ENCODE measurements at regions not wholly inside any gene's neighbourhood (a gene's known extent, or its start where the extent isn't known, plus 50 kb on each side); places are given as distances from the start of the nearest gene placed in this dataset.

DNA sequence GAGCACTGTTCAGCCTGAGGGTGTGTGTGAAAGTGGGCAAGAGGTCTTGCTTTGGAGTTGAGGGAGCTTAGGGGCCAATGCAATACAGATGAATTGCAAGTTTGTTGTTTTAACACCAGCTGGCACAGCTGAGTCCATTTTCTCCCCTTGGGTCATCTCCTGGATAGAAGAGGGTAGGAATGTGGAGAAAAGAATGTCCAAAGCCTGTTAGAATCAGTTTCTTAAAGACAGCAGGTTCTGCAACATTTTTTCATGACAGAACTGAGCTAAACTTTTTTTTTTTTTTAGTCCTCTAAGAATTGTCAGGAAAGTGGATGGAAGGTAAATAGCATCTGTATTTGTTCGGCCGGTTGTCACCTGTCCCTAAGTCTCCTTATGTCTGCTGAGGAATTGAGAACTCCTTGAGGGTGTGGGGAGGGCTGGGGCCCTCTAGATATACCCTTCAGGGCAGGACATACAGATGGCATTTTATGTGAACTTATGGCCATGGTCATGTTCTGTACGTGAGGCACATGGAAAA, 211.1 kb upstream of the CADM1 start:
- ATAC-seq (no peak), DNase-seq (no peak)
- TF ChIP-seq, protein P1, sequence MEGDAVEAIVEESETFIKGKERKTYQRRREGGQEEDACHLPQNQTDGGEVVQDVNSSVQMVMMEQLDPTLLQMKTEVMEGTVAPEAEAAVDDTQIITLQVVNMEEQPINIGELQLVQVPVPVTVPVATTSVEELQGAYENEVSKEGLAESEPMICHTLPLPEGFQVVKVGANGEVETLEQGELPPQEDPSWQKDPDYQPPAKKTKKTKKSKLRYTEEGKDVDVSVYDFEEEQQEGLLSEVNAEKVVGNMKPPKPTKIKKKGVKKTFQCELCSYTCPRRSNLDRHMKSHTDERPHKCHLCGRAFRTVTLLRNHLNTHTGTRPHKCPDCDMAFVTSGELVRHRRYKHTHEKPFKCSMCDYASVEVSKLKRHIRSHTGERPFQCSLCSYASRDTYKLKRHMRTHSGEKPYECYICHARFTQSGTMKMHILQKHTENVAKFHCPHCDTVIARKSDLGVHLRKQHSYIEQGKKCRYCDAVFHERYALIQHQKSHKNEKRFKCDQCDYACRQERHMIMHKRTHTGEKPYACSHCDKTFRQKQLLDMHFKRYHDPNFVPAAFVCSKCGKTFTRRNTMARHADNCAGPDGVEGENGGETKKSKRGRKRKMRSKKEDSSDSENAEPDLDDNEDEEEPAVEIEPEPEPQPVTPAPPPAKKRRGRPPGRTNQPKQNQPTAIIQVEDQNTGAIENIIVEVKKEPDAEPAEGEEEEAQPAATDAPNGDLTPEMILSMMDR (IDR thresholded peaks at IDR 0.05) = no peak
- intact Hi-C loops (cut with DNase I) = no loop called here
- peaks cover 0 to 17% of the 10 kb centered on the region in 2 donors for H3K4me1 ChIP-seq
- no peaks in the 10 kb centered on the region for H3K36me3 ChIP-seq
- no peak overlapping the region for H3K4me3 ChIP-seq
- H3K9me3 ChIP-seq = no peaks in the 10 kb centered on the region
- no peak overlapping the region for H3K27ac ChIP-seq
- peaks cover 3 to 20% of the 10 kb centered on the region in 2 donors for H3K27me3 ChIP-seq

DNA sequence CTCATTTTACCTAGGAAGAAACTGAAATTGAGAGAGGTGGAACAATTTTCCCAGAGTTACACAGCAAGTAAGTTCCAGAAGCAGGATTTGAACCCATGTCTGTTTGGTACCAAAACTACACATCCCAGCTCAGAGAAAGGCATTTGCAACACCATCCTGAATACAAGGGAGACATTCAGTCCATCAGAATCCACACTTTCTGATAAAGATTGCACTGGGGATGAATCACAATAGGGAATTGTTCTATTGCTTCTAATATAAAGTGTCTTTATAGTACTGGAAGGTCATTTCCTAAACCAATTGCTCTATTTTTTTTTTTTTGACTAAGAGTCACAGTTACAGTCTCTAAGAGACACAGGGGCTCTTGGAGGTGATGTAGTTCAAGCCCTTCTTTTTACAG, 208.1 kb upstream of the CADM1 start:
- Histone ChIP-seq H3K9me3 (no peaks in the 10 kb centered on the region), H3K27ac (no peak overlapping the region), H3K27me3 (peaks cover 5 to 19% of the 10 kb centered on the region in 2 donors), H3K4me3 (no peak overlapping the region), H3K4me1 (peaks cover 0 to 40% of the 10 kb centered on the region in 2 donors), H3K36me3 (no peaks in the 10 kb centered on the region)
- no peak for DNase-seq
- intact Hi-C loops (cut with DNase I) = no loop called here
- ATAC-seq = no peak
- TF ChIP-seq, protein P1 (IDR thresholded peaks at IDR 0.05) = no peak

DNA sequence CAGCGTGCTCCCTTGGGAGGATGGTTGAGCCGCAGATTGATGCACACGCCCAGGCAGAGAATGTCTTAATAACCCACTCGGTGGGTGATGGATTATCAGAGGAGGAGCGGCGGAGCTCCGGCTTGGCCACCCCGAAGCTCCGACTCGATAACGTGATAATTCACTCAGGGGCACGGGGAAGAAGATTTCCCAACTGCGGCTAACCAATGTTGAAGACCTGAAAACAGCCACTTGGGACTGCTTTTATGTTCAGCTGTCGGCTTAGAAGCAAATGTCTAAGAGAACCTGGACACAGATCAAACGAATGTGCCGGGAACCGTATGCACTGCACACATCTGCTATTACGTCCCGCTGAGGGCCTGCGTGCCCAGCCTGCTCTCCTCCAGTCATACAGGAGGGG, 206.8 kb upstream of the CADM1 start:
- DNase-seq (peak in 1 of 4 donors; percentile 60), ATAC-seq (no peak)
- Histone ChIP-seq H3K4me1 (peaks cover 3 to 37% of the 10 kb centered on the region in 2 donors), H3K4me3 (no peak overlapping the region), H3K36me3 (no peaks in the 10 kb centered on the region), H3K27me3 (peaks cover 5 to 13% of the 10 kb centered on the region in 2 donors), H3K9me3 (no peaks in the 10 kb centered on the region), H3K27ac (no peak overlapping the region)
- TF ChIP-seq, protein P1 (IDR thresholded peaks at IDR 0.05) = no peak
- intact Hi-C loops (cut with DNase I) = no loop called here

DNA sequence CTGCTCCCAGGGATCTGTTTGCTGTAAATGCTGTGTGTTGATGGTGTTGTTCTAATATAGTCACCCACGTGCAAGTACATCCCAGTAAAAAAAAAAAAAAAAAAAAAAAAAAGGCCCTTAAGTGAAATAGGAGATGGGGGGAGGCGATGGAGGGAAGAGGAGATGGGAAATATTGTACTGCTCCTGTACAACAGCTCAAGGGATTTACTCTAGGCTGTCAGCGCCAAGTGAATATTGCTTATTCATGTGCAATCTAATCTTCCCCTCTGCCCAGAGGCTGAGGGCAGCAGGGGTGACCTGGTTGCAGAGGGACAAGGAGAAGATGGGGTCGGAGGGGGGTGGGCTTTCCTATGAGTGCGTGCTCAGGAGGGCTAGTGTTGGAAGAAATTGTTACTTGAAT, 206.2 kb upstream of the CADM1 start:
- intact Hi-C loops (cut with DNase I) = no loop called here
- TF ChIP-seq, protein P1 (IDR thresholded peaks at IDR 0.05) = no peak
- no peak for DNase-seq
- Histone ChIP-seq H3K36me3 (no peaks in the 10 kb centered on the region), H3K4me1 (peaks cover 3 to 34% of the 10 kb centered on the region in 2 donors), H3K9me3 (no peaks in the 10 kb centered on the region), H3K4me3 (no peak overlapping the region), H3K27me3 (peaks cover 5 to 13% of the 10 kb centered on the region in 2 donors), H3K27ac (peak overlapping the region in 1 of 2 donors; percentile 86)
- no peak for ATAC-seq

DNA sequence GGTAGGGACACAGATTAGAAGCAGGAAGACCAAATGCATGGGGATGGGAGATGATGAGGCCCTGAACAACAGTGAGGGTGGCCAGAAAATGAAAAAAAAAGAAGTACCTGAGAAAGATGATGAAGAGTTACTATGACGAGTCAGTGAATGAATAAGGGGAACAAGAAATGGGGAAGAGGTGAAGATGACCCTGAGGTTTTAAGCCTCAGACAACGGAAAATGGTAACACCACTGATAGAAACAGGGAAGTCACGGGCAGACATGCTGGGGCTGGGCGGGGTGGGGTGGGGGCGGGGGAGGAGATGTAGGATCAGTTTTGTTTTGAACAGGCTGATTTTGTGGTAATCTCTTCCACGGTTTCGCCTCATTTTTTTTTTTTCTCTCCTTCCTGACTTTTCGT, 205.1 kb upstream of the CADM1 start:
- TF ChIP-seq, protein P1 (IDR thresholded peaks at IDR 0.05) = no peak
- intact Hi-C loops (cut with DNase I) = no loop called here
- H3K4me1 ChIP-seq = peaks cover 3 to 34% of the 10 kb centered on the region in 2 donors
- no peak for DNase-seq
- no peak overlapping the region for H3K4me3 ChIP-seq
- peaks cover 5 to 13% of the 10 kb centered on the region in 2 donors for H3K27me3 ChIP-seq
- H3K27ac ChIP-seq = peak overlapping the region in 1 of 2 donors; percentile 86
- H3K9me3 ChIP-seq = peaks cover 0 to 2% of the 10 kb centered on the region in 2 donors
- H3K36me3 ChIP-seq = no peaks in the 10 kb centered on the region
- peak; percentile 62 for ATAC-seq
